ENCODE measurements at regions not wholly inside any gene's neighbourhood (a gene's known extent, or its start where the extent isn't known, plus 50 kb on each side); places are given as distances from the start of the nearest gene placed in this dataset.

- intact Hi-C loops (cut with DNase I): no loop called here
- Histone ChIP-seq H3K36me3 (no peaks in the 10 kb centered on the region), H3K4me1 (no peaks in the 10 kb centered on the region), H3K27ac (no peak overlapping the region), H3K4me3 (no peak overlapping the region), H3K9me3 (no peaks in the 10 kb centered on the region), H3K27me3 (peaks cover 0 to 3% (median 0%) of the 10 kb centered on the region in 7 donors)
- ATAC-seq (no peak), DNase-seq (no peak)
- WGBS, 2 donors: 67 to 73% methylated on average over 2 of the region's 2 CpGs
- TF ChIP-seq CTCF (IDR thresholded peaks at IDR 0.05): no peak
These were observed 351.8 kb upstream of the GYPC start for GRCh38 chr2:126304154-126304553.

- DNase-seq (no peak), ATAC-seq (no peak)
- Histone ChIP-seq H3K27me3 (peaks cover 0 to 3% (median 0%) of the 10 kb centered on the region in 7 donors), H3K9me3 (no peaks in the 10 kb centered on the region), H3K36me3 (no peaks in the 10 kb centered on the region), H3K4me3 (no peak overlapping the region), H3K27ac (no peak overlapping the region), H3K4me1 (no peaks in the 10 kb centered on the region)
- TF ChIP-seq CTCF (IDR thresholded peaks at IDR 0.05): no peak
- intact Hi-C loops (cut with DNase I): no loop called here
- WGBS, 2 donors: 81 to 84% methylated on average over 4 of the region's 4 CpGs
These were observed 349.4 kb upstream of the GYPC start for GRCh38 chr2:126306539-126306938.

- H3K9me3 ChIP-seq: no peaks in the 10 kb centered on the region
- ATAC-seq (no peak), DNase-seq (no peak)
- H3K27ac ChIP-seq: no peak overlapping the region
- no peaks in the 10 kb centered on the region for H3K36me3 ChIP-seq
- peaks cover 0 to 3% (median 0%) of the 10 kb centered on the region in 7 donors for H3K27me3 ChIP-seq
- H3K4me1 ChIP-seq: no peaks in the 10 kb centered on the region
- WGBS, 2 donors: 58 to 59% methylated on average over 8 of the region's 8 CpGs
- TF ChIP-seq CTCF (IDR thresholded peaks at IDR 0.05): no peak
- no peak overlapping the region for H3K4me3 ChIP-seq
- intact Hi-C loops (cut with DNase I): no loop called here
These were observed 348.2 kb upstream of the GYPC start for GRCh38 chr2:126307740-126308139.

- Histone ChIP-seq H3K36me3 (no peaks in the 10 kb centered on the region), H3K9me3 (no peaks in the 10 kb centered on the region), H3K4me3 (no peak overlapping the region), H3K27ac (no peak overlapping the region), H3K4me1 (no peaks in the 10 kb centered on the region), H3K27me3 (peaks cover 0 to 3% (median 0%) of the 10 kb centered on the region in 7 donors)
- intact Hi-C loops (cut with DNase I): no loop called here
- no peak for ATAC-seq
- WGBS, 2 donors: 88 to 94% methylated on average over 2 of the region's 2 CpGs
- no peak for DNase-seq
- no peak for TF ChIP-seq CTCF (IDR thresholded peaks at IDR 0.05)
These were observed 346.8 kb upstream of the GYPC start for GRCh38 chr2:126309185-126309584.

GRCh38 chr2:126312579-126312978 lies 343.4 kb upstream of the GYPC start:
- no peak for ATAC-seq
- TF ChIP-seq CTCF (IDR thresholded peaks at IDR 0.05): no peak
- H3K36me3 ChIP-seq: no peaks in the 10 kb centered on the region
- no peaks in the 10 kb centered on the region for H3K4me1 ChIP-seq
- H3K27ac ChIP-seq: no peak overlapping the region
- no peaks in the 10 kb centered on the region for H3K9me3 ChIP-seq
- H3K27me3 ChIP-seq: no peaks in the 10 kb centered on the region
- WGBS, 2 donors: 73 to 84% methylated on average over 5 of the region's 5 CpGs
- intact Hi-C loops (cut with DNase I): no loop called here
- H3K4me3 ChIP-seq: no peak overlapping the region
- no peak for DNase-seq
